C4-2B (cell line): ENCODE measurements at regions not wholly inside any gene's neighbourhood (a gene's known extent, or its start where the extent isn't known, plus 50 kb on each side); places are given as distances from the start of the nearest gene placed in this dataset.

Experiments
- H3K27ac ChIP-seq: fragments of 450-650 bp; 2 replicates; pipeline ENCODE4 v1.5.1; 2017
- ZFX ChIP-seq: fragments of 450-650 bp; IDR thresholded peaks from 2 replicates; pipeline ENCODE4 v1.6.1; 2017
- TF ChIP-seq, protein P1 (sequence below): fragments of 450-650 bp; conservative IDR thresholded peaks from 2 replicates; pipeline ENCODE4 v1.5.1; 2017; ENCODE audit warnings: mild to moderate bottlenecking

DNA sequence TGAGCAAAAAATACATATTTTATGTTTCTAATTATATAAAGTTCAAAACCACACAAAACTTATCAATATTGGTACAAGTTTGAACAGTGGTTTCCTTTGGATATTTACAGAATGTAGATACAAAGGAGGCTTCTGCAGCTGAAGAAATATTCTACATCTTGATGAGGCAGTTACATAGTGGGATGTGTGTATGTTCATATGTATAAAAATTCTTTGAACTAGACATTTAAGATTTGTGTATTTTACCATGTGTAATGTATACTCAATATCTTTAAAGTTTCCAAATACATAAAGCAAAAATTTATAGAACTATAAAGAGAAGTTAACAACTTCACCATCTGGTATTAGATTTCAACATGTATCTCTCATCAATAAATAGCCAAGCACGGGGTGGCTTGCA lies 80.7 kb upstream of the TNFSF4 start:
- TF ChIP-seq, protein P1, sequence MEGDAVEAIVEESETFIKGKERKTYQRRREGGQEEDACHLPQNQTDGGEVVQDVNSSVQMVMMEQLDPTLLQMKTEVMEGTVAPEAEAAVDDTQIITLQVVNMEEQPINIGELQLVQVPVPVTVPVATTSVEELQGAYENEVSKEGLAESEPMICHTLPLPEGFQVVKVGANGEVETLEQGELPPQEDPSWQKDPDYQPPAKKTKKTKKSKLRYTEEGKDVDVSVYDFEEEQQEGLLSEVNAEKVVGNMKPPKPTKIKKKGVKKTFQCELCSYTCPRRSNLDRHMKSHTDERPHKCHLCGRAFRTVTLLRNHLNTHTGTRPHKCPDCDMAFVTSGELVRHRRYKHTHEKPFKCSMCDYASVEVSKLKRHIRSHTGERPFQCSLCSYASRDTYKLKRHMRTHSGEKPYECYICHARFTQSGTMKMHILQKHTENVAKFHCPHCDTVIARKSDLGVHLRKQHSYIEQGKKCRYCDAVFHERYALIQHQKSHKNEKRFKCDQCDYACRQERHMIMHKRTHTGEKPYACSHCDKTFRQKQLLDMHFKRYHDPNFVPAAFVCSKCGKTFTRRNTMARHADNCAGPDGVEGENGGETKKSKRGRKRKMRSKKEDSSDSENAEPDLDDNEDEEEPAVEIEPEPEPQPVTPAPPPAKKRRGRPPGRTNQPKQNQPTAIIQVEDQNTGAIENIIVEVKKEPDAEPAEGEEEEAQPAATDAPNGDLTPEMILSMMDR, result no peak
- no peak for TF ChIP-seq ZFX
- H3K27ac ChIP-seq, result no peak overlapping the region

DNA sequence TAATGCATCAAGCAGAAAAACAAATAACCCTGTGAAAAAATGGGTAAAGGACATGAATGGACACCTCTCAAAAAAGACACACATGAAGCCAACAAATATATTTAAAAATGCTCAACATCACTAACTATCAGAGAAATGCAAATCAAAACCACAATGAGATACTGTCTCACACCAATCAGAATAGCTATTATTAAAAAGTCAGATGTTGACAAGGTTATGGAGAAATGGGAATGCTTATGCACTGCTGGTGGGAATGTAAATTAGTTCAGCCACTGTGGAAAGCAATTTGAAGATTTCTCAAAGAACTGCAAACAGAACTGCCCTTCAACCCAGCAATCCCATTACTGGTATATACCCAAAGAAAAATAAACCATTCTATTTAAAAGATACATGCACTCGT lies 86.6 kb upstream of the TNFSF4 start:
- no peak for TF ChIP-seq ZFX
- TF ChIP-seq, protein P1, result no peak
- H3K27ac ChIP-seq, result no peak overlapping the region

DNA sequence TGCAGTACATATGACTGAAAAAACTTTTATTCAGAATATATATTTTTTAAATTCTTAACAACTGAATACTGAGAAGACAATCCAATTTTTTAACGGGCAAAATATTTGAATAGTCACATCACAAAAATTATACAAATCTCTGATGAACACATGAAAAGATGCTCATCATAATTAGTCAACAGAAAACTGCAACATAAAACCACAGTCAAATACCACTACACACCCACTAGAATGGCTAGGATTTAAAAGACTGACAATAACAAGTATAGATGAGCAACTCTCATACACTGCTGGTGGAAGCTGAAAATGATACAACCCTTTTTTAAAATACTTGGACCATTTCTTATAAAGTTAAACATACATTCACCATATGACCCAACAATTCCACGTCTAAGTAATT lies 87.7 kb upstream of the TNFSF4 start:
- H3K27ac ChIP-seq, result no peak overlapping the region
- TF ChIP-seq, protein P1, result no peak
- TF ChIP-seq ZFX, result no peak

DNA sequence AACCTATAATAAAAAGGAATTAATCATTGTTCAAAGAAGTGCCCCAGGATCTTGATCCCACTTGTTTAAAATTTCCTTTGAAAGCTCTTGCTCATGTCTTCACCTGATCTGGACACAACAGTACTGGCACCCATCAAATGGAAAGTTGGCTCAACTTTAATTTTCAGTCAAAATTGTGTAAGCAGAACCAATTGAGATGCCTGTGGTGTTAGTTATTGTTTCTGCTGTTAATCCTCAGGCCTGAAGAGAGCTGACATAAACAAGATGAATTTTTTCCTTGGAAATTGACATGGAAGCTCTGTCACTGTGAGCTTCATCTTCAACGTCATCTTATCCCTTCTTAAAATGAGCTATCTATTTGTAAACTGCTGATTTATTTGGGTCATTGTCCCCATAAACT lies 88.3 kb upstream of the TNFSF4 start:
- H3K27ac ChIP-seq, result no peak overlapping the region

DNA sequence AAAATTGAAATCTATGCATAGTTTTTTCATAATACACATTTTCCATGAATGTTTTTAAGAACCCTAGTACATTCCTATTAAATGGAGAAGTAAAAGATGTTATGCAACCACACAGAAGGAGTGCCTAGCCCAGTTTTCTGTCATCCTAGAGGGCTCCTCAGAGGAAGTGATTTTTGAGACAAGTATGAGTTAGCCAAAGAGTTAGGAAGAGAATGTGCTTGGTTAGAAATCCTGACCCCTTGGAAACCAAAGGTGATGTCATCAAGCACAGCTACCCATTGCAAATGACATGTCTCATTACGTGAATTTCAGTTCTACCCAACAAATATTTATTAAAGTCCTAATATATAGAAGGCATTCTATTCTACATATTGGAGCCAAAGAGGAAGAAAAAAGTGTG lies 88.9 kb upstream of the TNFSF4 start:
- TF ChIP-seq, protein P1, result no peak
- no peak for TF ChIP-seq ZFX
- H3K27ac ChIP-seq, result no peak overlapping the region

More for the DNA sequence above, 88.3 kb upstream of the TNFSF4 start:
- no peak for TF ChIP-seq ZFX
- TF ChIP-seq, protein P1, result no peak

DNA sequence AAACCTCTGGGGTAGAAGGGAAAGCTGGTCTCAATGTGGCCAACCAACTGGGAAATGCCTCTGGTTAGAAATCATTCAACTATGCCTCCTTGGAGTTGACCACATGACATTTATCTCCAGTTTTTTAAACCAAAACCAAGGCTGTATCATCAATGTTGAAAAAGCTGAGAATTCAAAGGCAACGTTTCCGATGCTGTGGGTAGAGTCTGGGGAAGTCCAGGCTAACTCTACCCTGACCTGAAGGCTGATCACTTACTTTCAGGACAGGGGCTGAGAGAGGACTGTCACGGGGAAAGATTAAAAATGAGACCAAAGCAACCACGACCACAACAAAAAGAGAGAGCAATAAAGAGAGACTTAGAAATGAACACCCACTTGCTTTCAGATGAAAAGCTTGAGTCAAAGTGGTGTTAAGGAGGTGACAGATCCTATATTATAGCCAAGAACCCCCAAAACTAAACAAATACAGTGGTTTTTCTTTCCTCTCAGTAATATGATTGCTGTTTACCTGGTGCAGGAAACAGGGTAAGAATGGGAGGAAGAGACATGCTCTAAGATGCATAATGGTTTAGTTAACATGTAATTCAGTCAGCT lies 90.8 kb upstream of the TNFSF4 start:
- H3K27ac ChIP-seq, result no peak overlapping the region
- TF ChIP-seq, protein P1, result no peak
- no peak for TF ChIP-seq ZFX

DNA sequence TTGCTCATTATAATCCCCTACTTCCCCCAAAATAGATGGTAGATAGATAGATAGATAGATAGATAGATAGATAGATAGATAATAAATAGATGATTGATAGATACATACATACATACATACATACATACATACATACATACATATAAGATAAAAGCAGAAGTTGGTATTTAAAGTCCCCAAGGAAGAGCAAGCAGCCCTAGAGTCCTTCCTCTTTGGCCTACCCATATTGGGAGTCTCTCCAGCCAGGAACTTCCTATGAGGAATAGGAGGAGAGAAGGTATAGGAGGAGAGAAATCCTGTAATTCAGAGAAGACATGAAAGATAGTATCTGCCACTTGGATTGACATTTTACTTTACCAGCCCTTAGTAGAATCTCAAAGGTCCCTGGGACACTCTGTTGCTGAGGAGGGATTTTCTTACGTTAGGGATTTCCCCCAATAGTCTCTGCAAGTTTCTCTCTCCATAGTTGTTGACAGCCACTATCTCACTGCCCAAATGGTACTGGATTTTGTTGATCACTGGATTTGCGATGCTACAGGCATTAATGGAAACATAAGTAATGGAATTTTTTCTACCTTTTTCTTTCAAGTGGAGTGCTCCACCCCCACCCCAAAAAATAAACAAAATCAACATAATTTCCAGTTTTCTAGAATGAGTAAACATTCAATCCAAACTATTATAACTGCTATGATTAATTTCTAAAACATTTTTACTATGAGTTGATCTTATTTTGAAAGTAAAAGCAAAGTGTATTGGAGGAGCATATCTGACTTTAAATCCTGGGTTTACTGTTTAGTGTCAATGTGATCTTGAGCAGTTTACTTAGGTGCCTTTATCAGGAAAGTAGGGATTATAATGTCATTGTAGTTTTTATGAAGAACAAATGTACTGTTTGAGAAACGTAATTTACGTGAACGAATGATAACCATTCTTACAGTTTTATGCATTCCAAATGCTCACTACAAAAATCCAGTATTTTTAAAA lies 93.2 kb upstream of the TNFSF4 start:
- no peak for TF ChIP-seq ZFX
- TF ChIP-seq, protein P1, result no peak
- no peak overlapping the region for H3K27ac ChIP-seq
